Liver (tissue), 8 donors: ENCODE measurements at regions not wholly inside any gene's neighbourhood (a gene's known extent, or its start where the extent isn't known, plus 50 kb on each side); places are given as distances from the start of the nearest gene placed in this dataset.

Source experiments
- DNase-seq: peaks from one replicate; pipeline ENCODE4 v3.0.0-alpha.2; 2017; ENCODE audit warnings: low spot score
- H3K27ac ChIP-seq, 2 donors: one replicate each; pipeline ENCODE4 v1.7.0; 2013; ENCODE audit warnings: inconsistent platforms in 2 of 2, low read length in 2 of 2, control low read depth in 1 of 2, low read depth in 1 of 2, mild to moderate bottlenecking in 1 of 2
- H3K27me3 ChIP-seq, 4 donors: one replicate each; pipeline versions ENCODE4 v1.6.1 to v1.7.0; 2013; ENCODE audit warnings: low read length in 3 of 4, inconsistent platforms in 1 of 4, mild to moderate bottlenecking in 1 of 4, moderate library complexity in 1 of 4; ENCODE audit not compliant: control insufficient read depth in 4 of 4, insufficient read depth in 4 of 4
- H3K36me3 ChIP-seq, 4 donors: one replicate each; pipeline versions ENCODE4 v1.6.1 to v1.7.0; 2013; ENCODE audit warnings: low read length in 3 of 4, mild to moderate bottlenecking in 3 of 4, low read depth in 1 of 4, moderate library complexity in 1 of 4; ENCODE audit not compliant: control insufficient read depth in 4 of 4, insufficient read depth in 3 of 4
- H3K4me1 ChIP-seq, 4 donors: one replicate each; pipeline versions ENCODE4 v1.6.1 to v1.7.0; 2013; ENCODE audit warnings: low read length in 3 of 4, mild to moderate bottlenecking in 3 of 4, moderate library complexity in 1 of 4; ENCODE audit not compliant: control insufficient read depth in 4 of 4, insufficient read depth in 4 of 4
- H3K4me3 ChIP-seq, 3 donors: one replicate each; pipeline versions ENCODE4 v1.6.1 to v1.7.0; 2013; ENCODE audit warnings: low read length in 3 of 3, control low read depth in 1 of 3, low read depth in 1 of 3, mild to moderate bottlenecking in 1 of 3
- H3K9ac ChIP-seq, 2 donors: one replicate each; pipeline ENCODE4 v1.7.0; 2013; ENCODE audit warnings: low read length in 2 of 2, mild to moderate bottlenecking in 2 of 2, moderate library complexity in 2 of 2, control low read depth in 1 of 2, low read depth in 1 of 2
- H3K9me3 ChIP-seq, 4 donors: one replicate each; pipeline versions ENCODE4 v1.6.1 to v1.7.0; 2013; ENCODE audit warnings: low read length in 3 of 4; ENCODE audit not compliant: control insufficient read depth in 4 of 4
- ATF3 ChIP-seq: IDR thresholded peaks from 2 replicates; pipeline ENCODE4 v1.6.1; 2016; ENCODE audit warnings: antibody characterized with exemption
- CTCF ChIP-seq: fragments of 150-350 bp; IDR thresholded peaks from 2 replicates; pipeline ENCODE4 v1.5.1; 2017; ENCODE audit warnings: improper control_type of control experiment, low read depth, low read length; ENCODE audit not compliant: missing input control
- EGR1 ChIP-seq, 2 donors: IDR thresholded peaks; 2 replicates each; pipeline ENCODE4 v1.6.1; 2016 to 2018; ENCODE audit warnings: antibody characterized with exemption in 2 of 2, low read depth in 2 of 2
- FOXA1 ChIP-seq: IDR thresholded peaks from 2 replicates; pipeline ENCODE4 v1.6.1; 2016; ENCODE audit warnings: antibody characterized with exemption
- FOXA2 ChIP-seq: IDR thresholded peaks from 2 replicates; pipeline ENCODE4 v1.6.1; 2016; ENCODE audit warnings: antibody characterized with exemption
- GABPA ChIP-seq, 2 donors: IDR thresholded peaks in 1 of 2; conservative IDR thresholded peaks in 1 of 2; 2 replicates each; pipeline ENCODE4 v1.6.1; 2016; ENCODE audit warnings: antibody characterized with exemption in 2 of 2, mild to moderate bottlenecking in 1 of 2, moderate library complexity in 1 of 2
- HNF4A ChIP-seq, 2 donors: conservative IDR thresholded peaks; 2 replicates each; pipeline ENCODE4 v1.6.1; 2016; ENCODE audit warnings: antibody characterized with exemption in 2 of 2, mild to moderate bottlenecking in 2 of 2
- HNF4G ChIP-seq: IDR thresholded peaks from 2 replicates; pipeline ENCODE4 v1.6.1; 2016; ENCODE audit warnings: antibody characterized with exemption
- JUND ChIP-seq, 2 donors: IDR thresholded peaks; 2 replicates each; pipeline ENCODE4 v1.6.1; 2016; ENCODE audit warnings: antibody characterized with exemption in 2 of 2
- MAX ChIP-seq: IDR thresholded peaks from 2 replicates; pipeline ENCODE4 v1.6.1; 2016; ENCODE audit warnings: antibody characterized with exemption
- NR2F2 ChIP-seq: IDR thresholded peaks from 2 replicates; pipeline ENCODE4 v1.6.1; 2016; ENCODE audit warnings: antibody characterized with exemption
- RAD21 ChIP-seq, 2 donors: IDR thresholded peaks; 2 replicates each; pipeline ENCODE4 v1.6.1; 2016; ENCODE audit warnings: antibody characterized with exemption in 2 of 2, mild to moderate bottlenecking in 2 of 2
- REST ChIP-seq: IDR thresholded peaks from 2 replicates; pipeline ENCODE4 v1.6.1; 2016; ENCODE audit warnings: antibody characterized with exemption, mild to moderate bottlenecking
- RXRA ChIP-seq, 2 donors: IDR thresholded peaks; 2 replicates each; pipeline ENCODE4 v1.6.1; 2017 to 2018; ENCODE audit warnings: antibody characterized with exemption in 2 of 2, mild to moderate bottlenecking in 1 of 2
- SP1 ChIP-seq: IDR thresholded peaks from 2 replicates; pipeline ENCODE4 v1.6.1; 2018; ENCODE audit warnings: antibody characterized with exemption, mild to moderate bottlenecking
- TAF1 ChIP-seq: conservative IDR thresholded peaks from 2 replicates; pipeline ENCODE4 v1.6.1; 2016; ENCODE audit warnings: antibody characterized with exemption, mild to moderate bottlenecking
- YY1 ChIP-seq: IDR thresholded peaks from 2 replicates; pipeline ENCODE4 v1.6.1; 2016; ENCODE audit warnings: antibody characterized with exemption, mild to moderate bottlenecking
- ZBTB33 ChIP-seq: IDR thresholded peaks from 2 replicates; pipeline ENCODE4 v1.6.1; 2016; ENCODE audit warnings: antibody characterized with exemption
- WGBS: extraction: QIAGEN DNeasy Blood & Tissue Kit; methylation state at CpG from one replicate; pipeline ENCODE4 v1.1.7; 2013; 5-methylcytosine and 5-hydroxymethylcytosine counted together
- donor health status: healthy.
- donor health status: healthy.
- donor health status: healthy.
- donor health status: healthy.
- donor health status: healthy.

- Histone ChIP-seq H3K36me3 (no peaks in the 10 kb centered on the region), H3K9ac (no peak overlapping the region), H3K4me3 (no peak overlapping the region), H3K27ac (no peak overlapping the region), H3K27me3 (no peaks in the 10 kb centered on the region), H3K9me3 (no peaks in the 10 kb centered on the region), H3K4me1 (no peaks in the 10 kb centered on the region)
- 72% methylated on average over 4 of the region's 4 CpGs for WGBS
- DNase-seq: no peak
- TF ChIP-seq CTCF (no peak), TAF1 (no peak), EGR1 (IDR thresholded peaks at IDR 0.05; ENCODE audit: low read depth in 2 of 2) (no peak), ATF3 (no peak), FOXA1 (no peak), REST (no peak), ZBTB33 (no peak), GABPA (IDR thresholded peaks at IDR 0.05 in 1 of 2, conservative IDR thresholded peaks at IDR 0.05 in 1 of 2) (no peak), RAD21 (IDR thresholded peaks at IDR 0.05) (no peak), YY1 (no peak), JUND (IDR thresholded peaks at IDR 0.05) (no peak), FOXA2 (no peak), RXRA (IDR thresholded peaks at IDR 0.05) (no peak), HNF4A (conservative IDR thresholded peaks at IDR 0.05) (no peak), HNF4G (no peak), NR2F2 (no peak), SP1 (no peak), MAX (no peak)
These were observed 1480.2 kb upstream of the CDH8 start for GRCh38 chr16:63516394-63516793.

DNA sequence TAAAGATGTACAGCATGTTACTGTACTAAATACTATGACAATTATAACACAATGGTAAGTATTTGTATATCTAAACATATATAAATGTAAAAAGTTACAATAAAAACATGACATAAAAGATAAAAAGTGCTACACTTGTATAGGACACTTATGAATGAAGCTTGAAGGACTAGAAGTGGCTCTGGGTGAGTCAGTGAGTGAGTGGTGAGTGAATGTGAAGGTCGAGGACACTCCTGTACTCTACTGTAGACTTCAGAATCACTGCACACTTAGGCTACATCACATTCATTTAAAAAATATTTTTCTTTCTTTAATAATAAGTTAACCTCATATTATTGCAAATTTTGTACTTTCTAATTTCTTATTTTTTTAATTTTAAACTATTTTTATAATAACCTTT lies 1476.7 kb upstream of the CDH8 start:
- Histone ChIP-seq H3K27me3 (no peaks in the 10 kb centered on the region), H3K9me3 (no peaks in the 10 kb centered on the region), H3K36me3 (no peaks in the 10 kb centered on the region), H3K4me3 (no peak overlapping the region), H3K4me1 (no peaks in the 10 kb centered on the region), H3K27ac (no peak overlapping the region), H3K9ac (no peak overlapping the region)
- 57% methylated on average over 1 of the region's 1 CpG for WGBS
- no peak for DNase-seq
- TF ChIP-seq RAD21 (IDR thresholded peaks at IDR 0.05) (no peak), HNF4A (conservative IDR thresholded peaks at IDR 0.05) (no peak), YY1 (no peak), GABPA (IDR thresholded peaks at IDR 0.05 in 1 of 2, conservative IDR thresholded peaks at IDR 0.05 in 1 of 2) (no peak), JUND (IDR thresholded peaks at IDR 0.05) (no peak), FOXA1 (no peak), RXRA (IDR thresholded peaks at IDR 0.05) (no peak), EGR1 (IDR thresholded peaks at IDR 0.05; ENCODE audit: low read depth in 2 of 2) (no peak), ZBTB33 (no peak)
